GM12878 (cell line): ENCODE measurements at regions not wholly inside any gene's neighbourhood (a gene's known extent, or its start where the extent isn't known, plus 50 kb on each side); places are given as distances from the start of the nearest gene placed in this dataset.

Source experiments
- ATAC-seq: fragments of 200-7000 bp; cut with Tn5 transposase; 3 replicates; pipeline ENCODE4 v1.9.1; 2020; ENCODE audit warnings: mild to moderate bottlenecking, moderate library complexity
- BruUV-seq: library from RNA; stranded (reverse); fragments of 400-500 nt; replicated peaks from 2 replicates; lab custom pipeline; 2021; lab: Mats Ljungman, UMichigan
- CTCF ChIA-PET: fragments of 300-600 bp; sonication (Branson Sonifier 250); formaldehyde crosslinking; extraction: SDS; loops from one replicate; lab custom pipeline; 2021; ENCODE audit warnings: inconsistent platforms; lab: Yijun Ruan, JAX
- POLR2A ChIA-PET: fragments of 350-600 bp; formaldehyde crosslinking; extraction: SDS; loops from one replicate; lab custom pipeline; 2021; ENCODE audit warnings: inconsistent platforms; lab: Charles Lee
- RAD21 ChIA-PET: fragments of 300-600 bp; sonication (Branson Sonifier 250); formaldehyde crosslinking; loops from one replicate; lab custom pipeline; 2023; ENCODE audit warnings: antibody characterized with exemption; ENCODE audit not compliant: unreplicated experiment; lab: Charles Lee
- SMC1A ChIA-PET: fragments of 300-600 bp; sonication (Branson Sonifier 250); formaldehyde crosslinking; loops from one replicate; lab custom pipeline; 2023; ENCODE audit not compliant: unreplicated experiment, uncharacterized antibody; lab: Charles Lee
- DNase-seq: peaks from one replicate; pipeline ENCODE4 v3.0.0-alpha.2; 2011; ENCODE audit warnings: low read depth, low spot score
- FAIRE-seq: peaks from 3 replicates; lab custom pipeline; 2011; peaks lifted over from hg19 to GRCh38; lab: Jason Lieb, UNC
- H2AFZ ChIP-seq: 2 replicates; pipeline ENCODE4 v1.6.0; 2011; ENCODE audit warnings: low read depth, low read length, control low read depth; ENCODE audit not compliant: control insufficient read depth
- H3K27ac ChIP-seq: 2 replicates; pipeline ENCODE4 v1.5.1; 2011; ENCODE audit warnings: control low read depth; ENCODE audit not compliant: control insufficient read depth, insufficient read depth
- H3K27me3 ChIP-seq, 2 experiments: replicated peaks in 1 of 2; 2 replicates each; pipeline versions ENCODE4 v1.6.0 to v1.6.1; 2011; ENCODE audit warnings: low read length in 1 of 2; ENCODE audit not compliant: control insufficient read depth in 2 of 2, insufficient read depth in 2 of 2
- H3K36me3 ChIP-seq, 2 experiments: 2 replicates each; pipeline ENCODE4 v1.5.1; 2011; ENCODE audit warnings: low read length in 1 of 2; ENCODE audit not compliant: control insufficient read depth in 2 of 2, insufficient read depth in 2 of 2
- H3K4me1 ChIP-seq: 2 replicates; pipeline ENCODE4 v1.6.1; 2011; ENCODE audit warnings: mild to moderate bottlenecking, low read length, moderate library complexity, mixed read lengths; ENCODE audit not compliant: control insufficient read depth, insufficient read depth
- H3K4me2 ChIP-seq: 2 replicates; pipeline ENCODE4 v1.6.0; 2011; ENCODE audit warnings: control low read depth; ENCODE audit not compliant: control insufficient read depth, insufficient read depth
- H3K4me3 ChIP-seq: fragments of 200-600 bp; sonication (generic); 2 replicates; pipeline ENCODE4 v1.5.1; 2016
- H3K79me2 ChIP-seq: 2 replicates; pipeline ENCODE4 v1.6.0; 2011; ENCODE audit warnings: low read length; ENCODE audit not compliant: control insufficient read depth, insufficient read depth
- H3K9ac ChIP-seq: 2 replicates; pipeline ENCODE4 v1.8.0; 2011; ENCODE audit warnings: low read length, control low read depth, mixed read lengths; ENCODE audit not compliant: control insufficient read depth, insufficient read depth
- H3K9me3 ChIP-seq: replicated peaks from 3 replicates; pipeline ENCODE4 v1.5.1; 2011; ENCODE audit warnings: mild to moderate bottlenecking, low read length; ENCODE audit not compliant: control insufficient read depth, insufficient read depth
- H4K20me1 ChIP-seq: 2 replicates; pipeline ENCODE4 v1.6.0; 2011; ENCODE audit not compliant: control insufficient read depth, insufficient read depth
- CBX3 ChIP-seq: fragments of 200-600 bp; sonication (generic); IDR thresholded peaks from 2 replicates; pipeline ENCODE4 v1.6.1; 2016; ENCODE audit warnings: low read depth, borderline replicate concordance
- CBX5 ChIP-seq: sonication (generic); IDR thresholded peaks from 2 replicates; pipeline ENCODE4 v1.6.1; 2016; ENCODE audit warnings: low read depth, moderate library complexity, mild to moderate bottlenecking, inconsistent platforms
- EP300 ChIP-seq, 2 experiments: fragments of 150-350 bp in 1 of 2; IDR thresholded peaks; 2 replicates each; pipeline ENCODE4 v1.6.1; 2011 to 2012; ENCODE audit warnings: low read depth in 2 of 2, low read length in 2 of 2, borderline replicate concordance in 1 of 2, improper control_type of control experiment in 1 of 2, inconsistent platforms in 1 of 2; ENCODE audit not compliant: control insufficient read depth in 1 of 2
- ESRRA ChIP-seq: IDR thresholded peaks from 2 replicates; pipeline ENCODE4 v1.6.1; 2012; ENCODE audit warnings: mild to moderate bottlenecking, low read length, improper control_type of control experiment
- FOS ChIP-seq: IDR thresholded peaks from 3 replicates; pipeline ENCODE4 v1.6.1; 2011; ENCODE audit warnings: borderline replicate concordance; ENCODE audit not compliant: insufficient read length; ENCODE audit errors: extremely low read depth
- GATAD2B ChIP-seq: fragments of 450-650 bp; conservative IDR thresholded peaks from 2 replicates; pipeline ENCODE4 v1.6.1; 2017; ENCODE audit warnings: low read depth, mild to moderate bottlenecking, moderate library complexity
- LARP7 ChIP-seq: fragments of 450-650 bp; IDR thresholded peaks from 2 replicates; pipeline ENCODE4 v1.6.1; 2017; ENCODE audit warnings: mild to moderate bottlenecking
- MYC ChIP-seq: IDR thresholded peaks from 2 replicates; pipeline ENCODE4 v1.6.1; 2011; ENCODE audit warnings: mild to moderate bottlenecking, low read length, moderate library complexity, inconsistent platforms; ENCODE audit not compliant: insufficient read depth, insufficient replicate concordance, insufficient read length, severe bottlenecking
- POU2F2 ChIP-seq: IDR thresholded peaks from 3 replicates; pipeline ENCODE4 v1.6.1; 2011; ENCODE audit warnings: low read depth, mild to moderate bottlenecking, low read length, borderline replicate concordance
- WGBS: methylation state at CpG from one replicate; pipeline ENCODE4 v1.1.6; 2016; ENCODE audit warnings: low lambda C conversion rate; ENCODE audit not compliant: insufficient replicate concordance, insufficient coverage; ENCODE audit errors: missing lambda C conversion rate; 5-methylcytosine and 5-hydroxymethylcytosine counted together
- in situ Hi-C: fragments of 300-500 bp; cut with MboI; formaldehyde crosslinking; loops from 9 replicates; pipeline ENCODE4 v1.14.3; 2018; ENCODE audit warnings: mixed read lengths
- intact Hi-C: fragments of 100-400 bp; cut with micrococcal nuclease; formaldehyde crosslinking; loops from one replicate; pipeline ENCODE4 v1.14.2; 2022; ENCODE audit not compliant: unreplicated experiment
- TF ChIP-seq, protein P1 (sequence below): IDR thresholded peaks from 2 replicates; pipeline ENCODE4 v1.6.1; 2012; ENCODE audit warnings: low read depth, low read length, improper control_type of control experiment
- TF ChIP-seq, protein P2 (sequence below): IDR thresholded peaks from 2 replicates; pipeline ENCODE4 v1.6.1; 2011; ENCODE audit warnings: low read depth, mild to moderate bottlenecking, low read length, moderate library complexity, borderline replicate concordance; ENCODE audit errors: extremely low read depth
- TF ChIP-seq, protein P3 (sequence below): fragments of 450-650 bp; IDR thresholded peaks from 2 replicates; pipeline ENCODE4 v1.6.1; 2018; ENCODE audit warnings: mild to moderate bottlenecking, low read depth, moderate library complexity; ENCODE audit not compliant: partially characterized antibody

DNA sequence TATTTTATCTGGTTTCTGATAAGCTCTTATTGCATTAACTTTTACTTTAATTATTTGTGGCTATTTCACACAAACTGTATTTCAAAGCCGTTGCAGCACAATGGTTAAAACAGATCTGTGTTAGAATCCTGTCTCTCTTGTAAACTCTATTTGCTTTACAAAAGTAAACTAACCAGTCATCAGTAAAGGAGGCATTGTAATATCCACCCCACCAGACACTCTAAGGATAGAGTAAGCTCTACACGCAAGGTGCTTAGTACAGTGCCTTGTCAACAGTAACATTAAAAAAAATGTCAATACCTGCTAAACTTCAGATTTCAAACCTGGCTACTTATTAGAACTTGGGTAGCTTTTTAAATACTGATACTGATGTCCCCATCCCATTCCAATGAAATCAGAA, 228.4 kb downstream of the RCHY1 start:
- 52% methylated on average over 2 of the region's 2 CpGs for WGBS
- ChIA-PET CTCF (no interaction called here), RAD21 (interaction anchor here (2.2 kb wide), 1 partner anchor 412 kb away, joined by 7 read pairs; no protein-coding TSS in a partner anchor), SMC1A (interaction anchor here (1.2 kb wide), 1 partner anchor 353 kb away, joined by 3 read pairs; no protein-coding TSS in a partner anchor), POLR2A (no interaction called here)
- H3K79me2 ChIP-seq = no peaks in the 10 kb centered on the region
- no peaks in the 10 kb centered on the region for H4K20me1 ChIP-seq
- in situ Hi-C loops (loop anchor here (5.0 kb wide), 1 partner anchor 354 kb away; the partner anchor contains the start of gene PARM1), intact Hi-C loops (no loop called here)
- H3K9me3 ChIP-seq = no peaks in the 10 kb centered on the region
- no peak overlapping the region for H3K27ac ChIP-seq
- no peak for FAIRE-seq
- no peak overlapping the region for H3K4me2 ChIP-seq
- H3K4me3 ChIP-seq = no peak overlapping the region
- H3K4me1 ChIP-seq = no peaks in the 10 kb centered on the region
- H2AFZ ChIP-seq = no peak overlapping the region
- no peak overlapping the region for H3K9ac ChIP-seq
- ATAC-seq = no peak
- BruUV-seq = no TSS peak
- H3K36me3 ChIP-seq = no peaks in the 10 kb centered on the region
- H3K27me3 ChIP-seq = no peaks in the 10 kb centered on the region
- DNase-seq = no peak
- TF ChIP-seq, protein P1, sequence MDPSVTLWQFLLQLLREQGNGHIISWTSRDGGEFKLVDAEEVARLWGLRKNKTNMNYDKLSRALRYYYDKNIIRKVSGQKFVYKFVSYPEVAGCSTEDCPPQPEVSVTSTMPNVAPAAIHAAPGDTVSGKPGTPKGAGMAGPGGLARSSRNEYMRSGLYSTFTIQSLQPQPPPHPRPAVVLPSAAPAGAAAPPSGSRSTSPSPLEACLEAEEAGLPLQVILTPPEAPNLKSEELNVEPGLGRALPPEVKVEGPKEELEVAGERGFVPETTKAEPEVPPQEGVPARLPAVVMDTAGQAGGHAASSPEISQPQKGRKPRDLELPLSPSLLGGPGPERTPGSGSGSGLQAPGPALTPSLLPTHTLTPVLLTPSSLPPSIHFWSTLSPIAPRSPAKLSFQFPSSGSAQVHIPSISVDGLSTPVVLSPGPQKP = no peak
- TF ChIP-seq, protein P2, sequence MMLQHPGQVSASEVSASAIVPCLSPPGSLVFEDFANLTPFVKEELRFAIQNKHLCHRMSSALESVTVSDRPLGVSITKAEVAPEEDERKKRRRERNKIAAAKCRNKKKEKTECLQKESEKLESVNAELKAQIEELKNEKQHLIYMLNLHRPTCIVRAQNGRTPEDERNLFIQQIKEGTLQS = no peak
- TF ChIP-seq CBX3 (no peak), POU2F2 (no peak), ESRRA (no peak)

DNA sequence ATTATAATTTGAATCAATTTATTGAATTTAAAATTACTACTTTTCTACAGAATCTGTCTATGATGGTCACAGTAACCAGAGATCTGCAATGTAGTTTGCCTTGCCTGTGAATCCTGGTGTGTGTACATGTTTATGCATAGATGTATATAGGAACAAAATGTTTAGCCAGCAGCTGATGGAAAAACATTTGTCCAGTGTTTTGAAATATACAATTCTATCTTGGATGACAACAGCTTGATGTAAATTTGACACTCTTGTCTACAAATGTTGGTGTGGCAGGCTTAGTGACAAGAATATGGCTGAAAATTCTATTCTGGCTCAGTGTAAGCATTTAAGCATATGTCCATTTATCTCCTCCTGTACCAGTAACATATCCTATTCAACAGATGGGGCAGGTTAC, 229.4 kb downstream of the RCHY1 start:
- CTCF ChIA-PET = no interaction called here
- H3K36me3 ChIP-seq = no peaks in the 10 kb centered on the region
- FAIRE-seq = no peak
- no peak for TF ChIP-seq LARP7
- TF ChIP-seq GATAD2B = no peak
- no peak for TF ChIP-seq EP300 (IDR thresholded peaks at IDR 0.05; ENCODE audit: borderline replicate concordance in 1 of 2, control insufficient read depth in 1 of 2, low read depth in 2 of 2, low read length in 2 of 2)
- TF ChIP-seq FOS = no peak
- TF ChIP-seq CBX5 = no peak
- TF ChIP-seq, protein P3, sequence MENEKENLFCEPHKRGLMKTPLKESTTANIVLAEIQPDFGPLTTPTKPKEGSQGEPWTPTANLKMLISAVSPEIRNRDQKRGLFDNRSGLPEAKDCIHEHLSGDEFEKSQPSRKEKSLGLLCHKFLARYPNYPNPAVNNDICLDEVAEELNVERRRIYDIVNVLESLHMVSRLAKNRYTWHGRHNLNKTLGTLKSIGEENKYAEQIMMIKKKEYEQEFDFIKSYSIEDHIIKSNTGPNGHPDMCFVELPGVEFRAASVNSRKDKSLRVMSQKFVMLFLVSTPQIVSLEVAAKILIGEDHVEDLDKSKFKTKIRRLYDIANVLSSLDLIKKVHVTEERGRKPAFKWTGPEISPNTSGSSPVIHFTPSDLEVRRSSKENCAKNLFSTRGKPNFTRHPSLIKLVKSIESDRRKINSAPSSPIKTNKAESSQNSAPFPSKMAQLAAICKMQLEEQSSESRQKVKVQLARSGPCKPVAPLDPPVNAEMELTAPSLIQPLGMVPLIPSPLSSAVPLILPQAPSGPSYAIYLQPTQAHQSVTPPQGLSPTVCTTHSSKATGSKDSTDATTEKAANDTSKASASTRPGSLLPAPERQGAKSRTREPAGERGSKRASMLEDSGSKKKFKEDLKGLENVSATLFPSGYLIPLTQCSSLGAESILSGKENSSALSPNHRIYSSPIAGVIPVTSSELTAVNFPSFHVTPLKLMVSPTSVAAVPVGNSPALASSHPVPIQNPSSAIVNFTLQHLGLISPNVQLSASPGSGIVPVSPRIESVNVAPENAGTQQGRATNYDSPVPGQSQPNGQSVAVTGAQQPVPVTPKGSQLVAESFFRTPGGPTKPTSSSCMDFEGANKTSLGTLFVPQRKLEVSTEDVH = no peak
- TF ChIP-seq MYC = no peak
- TF ChIP-seq, all 136 proteins: peak for 0
- DNase-seq (no peak), ATAC-seq (no peak)
- SMC1A ChIA-PET = interaction anchor here (1.2 kb wide), 1 partner anchor 352 kb away, joined by 3 read pairs; no protein-coding TSS in a partner anchor
- no peak overlapping the region for H3K4me3 ChIP-seq
- H4K20me1 ChIP-seq = no peaks in the 10 kb centered on the region
- intact Hi-C loops (no loop called here), in situ Hi-C loops (loop anchor here (5.0 kb wide), 1 partner anchor 353 kb away; the partner anchor contains the start of gene PARM1)
- H3K79me2 ChIP-seq = no peaks in the 10 kb centered on the region
- no peaks in the 10 kb centered on the region for H3K9me3 ChIP-seq
- H3K27ac ChIP-seq = no peak overlapping the region
- RAD21 ChIA-PET = interaction anchor here (2.2 kb wide), 1 partner anchor 411 kb away, joined by 7 read pairs; no protein-coding TSS in a partner anchor
- H3K9ac ChIP-seq = no peak overlapping the region
- no peaks in the 10 kb centered on the region for H3K27me3 ChIP-seq
- POLR2A ChIA-PET = no interaction called here
- no peaks in the 10 kb centered on the region for H3K4me1 ChIP-seq
- no peak overlapping the region for H3K4me2 ChIP-seq
- H2AFZ ChIP-seq = no peak overlapping the region
- BruUV-seq = no TSS peak
